ENCODE measurements at regions not wholly inside any gene's neighbourhood (a gene's known extent, or its start where the extent isn't known, plus 50 kb on each side); places are given as distances from the start of the nearest gene placed in this dataset.

- DNase-seq, result no peak
Observed at GRCh38 chr13:107907065-107907805, 308.1 kb downstream of the LIG4 start.

GRCh38 chr13:107906131-107906530 lies 309.2 kb downstream of the LIG4 start:
- DNase-seq, result no peak

- no peak for DNase-seq
Observed at GRCh38 chr13:107901996-107902562, 313.3 kb downstream of the LIG4 start.

GRCh38 chr13:107901230-107901629 lies 314.1 kb downstream of the LIG4 start:
- DNase-seq, result no peak

GRCh38 chr13:107900775-107901174 lies 314.6 kb downstream of the LIG4 start:
- DNase-seq, result no peak

GRCh38 chr13:107886118-107886517 lies 329.2 kb downstream of the LIG4 start:
- DNase-seq, result no peak

GRCh38 chr13:107884564-107884963 lies 330.8 kb downstream of the LIG4 start:
- DNase-seq, result no peak

GRCh38 chr13:107883561-107884175 lies 331.7 kb downstream of the LIG4 start:
- no peak for DNase-seq

DNA sequence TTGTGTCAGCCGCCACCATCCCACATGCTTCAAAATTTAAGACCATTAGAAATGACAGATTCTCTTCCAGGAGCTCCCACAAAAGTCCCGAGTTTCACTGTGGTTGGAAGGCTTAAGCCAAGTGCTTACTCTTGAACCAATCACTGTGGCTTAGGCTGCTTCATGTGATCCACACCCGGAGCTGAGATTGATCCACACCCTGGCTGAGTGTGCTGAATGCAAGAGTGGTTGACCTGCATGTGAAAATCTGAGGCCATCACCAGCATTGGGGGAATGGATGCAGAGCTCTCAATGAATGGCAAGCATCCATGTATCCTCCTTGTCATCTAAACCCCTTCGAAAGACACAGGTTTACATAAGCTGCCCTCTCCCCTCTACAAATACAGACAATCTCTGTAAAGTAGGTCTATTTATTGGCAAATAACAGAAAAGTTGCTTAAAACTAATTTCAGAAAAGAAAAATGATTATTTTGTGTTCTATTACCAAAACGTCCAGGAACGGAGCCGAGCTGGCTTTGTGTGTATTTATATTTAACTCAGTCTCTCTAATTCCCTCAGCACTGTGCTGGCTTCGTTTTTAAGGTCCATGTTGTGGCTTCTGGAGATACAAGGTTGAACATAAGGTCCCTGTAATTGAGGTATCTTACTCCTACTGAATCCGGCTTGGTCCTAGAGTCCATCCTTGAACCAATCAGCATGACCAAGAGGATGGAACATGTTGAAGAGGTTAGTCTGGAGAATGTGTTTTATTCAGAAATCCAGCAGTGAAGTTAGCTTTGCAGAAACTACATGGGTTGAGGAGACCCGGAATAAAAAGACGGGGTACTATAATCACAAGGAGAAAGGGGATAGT lies 332.4 kb downstream of the LIG4 start:
- no peak for DNase-seq

- no peak for DNase-seq
Observed at GRCh38 chr13:107881362-107881761, 334.0 kb downstream of the LIG4 start.

DNA sequence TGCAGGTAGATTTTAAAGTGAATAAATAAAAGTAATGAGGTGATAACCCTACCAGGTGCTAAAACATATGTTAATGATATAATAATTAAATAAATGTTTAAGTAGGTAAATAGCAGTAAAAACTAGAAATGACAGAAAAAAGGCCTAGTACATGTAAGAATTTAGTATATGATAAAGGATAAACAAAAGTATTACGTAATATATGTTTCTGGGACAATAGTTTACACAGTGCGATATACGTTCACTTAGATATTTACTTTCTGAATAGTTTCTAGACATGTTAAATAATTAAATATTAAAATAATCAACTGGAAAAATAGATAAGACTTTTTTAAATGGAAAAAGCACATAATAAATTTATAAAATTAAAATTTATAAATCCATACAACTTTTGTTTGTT lies 340.9 kb downstream of the LIG4 start:
- no peak for DNase-seq

- no peak for DNase-seq
Observed at GRCh38 chr13:107873926-107874325, 341.4 kb downstream of the LIG4 start.

DNA sequence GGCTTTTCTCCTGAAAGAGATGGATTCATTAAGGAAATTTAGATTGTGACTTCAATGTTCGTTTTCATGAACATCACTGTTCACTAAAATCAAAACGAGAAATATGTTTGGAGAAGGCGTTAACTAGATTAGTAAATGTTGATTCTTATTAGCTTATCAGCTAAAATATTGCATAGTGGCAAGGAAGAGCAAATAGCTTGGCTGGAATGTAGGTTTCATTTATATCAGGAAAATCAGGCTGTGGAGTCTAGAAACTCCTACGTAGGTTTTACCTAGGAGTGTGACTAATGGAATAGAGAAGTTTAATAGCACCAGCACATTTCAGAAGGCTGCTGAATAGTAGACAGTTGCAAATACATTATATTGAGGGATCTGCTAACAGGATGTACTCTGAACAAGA lies 344.9 kb downstream of the LIG4 start:
- DNase-seq, result no peak

GRCh38 chr13:107867701-107868661 lies 347.4 kb downstream of the LIG4 start:
- DNase-seq, result no peak

GRCh38 chr13:107866941-107867623 lies 348.3 kb downstream of the LIG4 start:
- DNase-seq, result no peak

GRCh38 chr13:107866032-107866940 lies 349.1 kb downstream of the LIG4 start:
- no peak for DNase-seq

GRCh38 chr13:107865643-107866031 lies 349.7 kb downstream of the LIG4 start:
- no peak for DNase-seq

GRCh38 chr13:107865318-107865575 lies 350.1 kb downstream of the LIG4 start:
- no peak for DNase-seq

DNA sequence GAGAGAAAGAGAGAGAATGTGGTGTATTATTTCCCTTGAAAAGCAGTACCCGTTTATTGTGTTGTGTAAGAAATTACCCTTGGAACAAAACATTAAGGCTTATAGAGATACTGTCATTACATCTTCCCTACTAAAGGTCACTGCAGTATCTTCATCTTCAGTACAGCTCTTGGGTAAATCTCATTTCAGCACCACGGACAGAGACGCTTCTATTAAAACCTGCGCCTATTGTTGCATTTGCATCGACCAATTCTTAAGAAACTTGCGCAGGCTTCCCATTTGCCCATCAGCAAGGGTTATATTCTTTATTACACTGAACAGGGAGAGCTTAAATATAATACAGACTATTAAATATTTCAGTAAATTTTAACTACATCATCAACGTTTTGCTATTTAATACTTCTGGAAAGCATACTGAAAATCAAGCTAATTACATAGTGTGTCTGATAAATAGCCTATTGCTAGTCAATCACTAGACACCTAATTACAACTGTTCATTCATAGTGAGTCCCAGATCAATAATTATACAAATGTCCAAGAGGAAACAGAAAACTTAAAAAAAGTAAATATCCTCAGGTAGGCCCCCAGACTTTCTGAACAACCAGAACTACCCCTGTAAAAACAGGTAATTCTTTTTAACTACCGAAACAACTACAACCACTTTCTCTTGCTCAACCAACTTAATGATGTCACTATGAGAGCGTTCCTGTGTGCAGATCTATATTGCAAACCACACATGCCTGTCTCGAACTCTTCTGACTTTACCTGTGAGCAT lies 350.6 kb downstream of the LIG4 start:
- no peak for DNase-seq

GRCh38 chr13:107860284-107860683 lies 355.1 kb downstream of the LIG4 start:
- no peak for DNase-seq
